ENCODE measurements at regions not wholly inside any gene's neighbourhood (a gene's known extent, or its start where the extent isn't known, plus 50 kb on each side); places are given as distances from the start of the nearest gene placed in this dataset.

DNA sequence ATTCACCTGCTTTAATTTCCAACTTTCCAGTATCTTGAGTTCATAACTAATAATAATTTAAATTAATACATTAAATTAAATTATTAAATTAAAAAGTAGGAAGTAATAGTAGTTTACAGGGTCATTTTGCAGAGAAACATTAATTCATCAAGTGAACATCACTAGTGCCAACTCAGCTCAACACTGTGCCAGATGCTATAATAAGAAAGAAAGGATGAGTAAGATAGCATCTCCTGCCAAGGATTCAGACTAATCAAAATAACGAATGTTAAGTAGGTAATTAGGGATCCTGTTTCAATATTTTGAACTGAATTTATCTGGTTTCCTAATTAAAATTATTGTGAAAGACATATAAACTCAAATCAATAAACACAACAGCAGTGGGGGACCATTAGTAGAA is 596.7 kb downstream of the SLC6A15 start:
- H3K36me3 ChIP-seq (replicated peaks) = no peaks in the 10 kb centered on the region
- H3K27ac ChIP-seq = no peak overlapping the region
- in situ Hi-C loops (cut with HindIII; ENCODE audit: low pct_ligation_motif_present, low sequenced_read_pairs) = no loop called here
- no peaks in the 10 kb centered on the region for H3K27me3 ChIP-seq (replicated peaks)
- H3K4me3 ChIP-seq (ENCODE audit: low read depth, low read length) = no peak overlapping the region
- DNase-seq = no peak
- TF ChIP-seq, protein P1, sequence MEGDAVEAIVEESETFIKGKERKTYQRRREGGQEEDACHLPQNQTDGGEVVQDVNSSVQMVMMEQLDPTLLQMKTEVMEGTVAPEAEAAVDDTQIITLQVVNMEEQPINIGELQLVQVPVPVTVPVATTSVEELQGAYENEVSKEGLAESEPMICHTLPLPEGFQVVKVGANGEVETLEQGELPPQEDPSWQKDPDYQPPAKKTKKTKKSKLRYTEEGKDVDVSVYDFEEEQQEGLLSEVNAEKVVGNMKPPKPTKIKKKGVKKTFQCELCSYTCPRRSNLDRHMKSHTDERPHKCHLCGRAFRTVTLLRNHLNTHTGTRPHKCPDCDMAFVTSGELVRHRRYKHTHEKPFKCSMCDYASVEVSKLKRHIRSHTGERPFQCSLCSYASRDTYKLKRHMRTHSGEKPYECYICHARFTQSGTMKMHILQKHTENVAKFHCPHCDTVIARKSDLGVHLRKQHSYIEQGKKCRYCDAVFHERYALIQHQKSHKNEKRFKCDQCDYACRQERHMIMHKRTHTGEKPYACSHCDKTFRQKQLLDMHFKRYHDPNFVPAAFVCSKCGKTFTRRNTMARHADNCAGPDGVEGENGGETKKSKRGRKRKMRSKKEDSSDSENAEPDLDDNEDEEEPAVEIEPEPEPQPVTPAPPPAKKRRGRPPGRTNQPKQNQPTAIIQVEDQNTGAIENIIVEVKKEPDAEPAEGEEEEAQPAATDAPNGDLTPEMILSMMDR (IDR thresholded peaks at IDR 0.05; ENCODE audit: low read depth, low read length, missing control alignments) = no peak

DNA sequence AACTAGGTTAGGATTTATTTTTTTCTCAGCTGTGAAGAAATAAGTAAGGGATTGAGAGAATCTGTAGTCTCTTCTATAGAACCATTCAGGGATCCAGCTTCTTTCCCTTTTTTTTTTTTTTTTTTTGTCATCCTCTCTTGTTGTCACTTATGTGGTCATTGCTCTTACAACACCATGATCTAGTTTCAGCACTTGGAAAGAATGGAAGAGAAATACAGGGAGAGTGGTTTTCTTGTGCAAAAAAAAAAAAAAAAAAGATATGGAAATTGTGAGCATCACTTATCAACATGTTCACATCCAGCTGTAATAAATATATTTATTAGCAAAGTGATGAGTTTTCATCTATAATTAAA is 599.3 kb downstream of the SLC6A15 start:
- H3K36me3 ChIP-seq (replicated peaks) = no peaks in the 10 kb centered on the region
- no peak overlapping the region for H3K27ac ChIP-seq
- H3K27me3 ChIP-seq (replicated peaks) = no peaks in the 10 kb centered on the region
- no peak for DNase-seq
- TF ChIP-seq, protein P1 (IDR thresholded peaks at IDR 0.05; ENCODE audit: low read depth, low read length, missing control alignments) = no peak
- H3K4me3 ChIP-seq (ENCODE audit: low read depth, low read length) = no peak overlapping the region
- in situ Hi-C loops (cut with HindIII; ENCODE audit: low pct_ligation_motif_present, low sequenced_read_pairs) = no loop called here

DNA sequence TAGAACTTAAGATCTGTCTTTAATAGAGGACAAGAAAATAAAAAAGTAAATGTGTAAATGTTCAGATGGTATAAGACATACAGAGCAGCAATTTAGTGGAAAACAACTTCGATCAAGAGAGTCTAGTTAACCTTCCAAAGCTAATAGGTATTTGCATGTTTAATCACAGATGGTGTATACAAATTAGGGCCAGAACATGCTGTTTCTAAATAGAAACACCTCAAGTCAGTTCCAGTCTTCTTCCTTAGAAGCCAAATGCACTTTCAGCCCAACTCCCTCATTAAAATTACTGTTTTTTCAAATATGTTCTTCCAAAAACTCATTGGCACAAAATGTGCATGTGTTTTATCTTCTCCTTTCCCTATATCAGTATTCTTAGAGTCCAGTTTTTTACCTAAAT is 604.4 kb downstream of the SLC6A15 start:
- TF ChIP-seq, protein P1 (IDR thresholded peaks at IDR 0.05; ENCODE audit: low read depth, low read length, missing control alignments) = no peak

DNA sequence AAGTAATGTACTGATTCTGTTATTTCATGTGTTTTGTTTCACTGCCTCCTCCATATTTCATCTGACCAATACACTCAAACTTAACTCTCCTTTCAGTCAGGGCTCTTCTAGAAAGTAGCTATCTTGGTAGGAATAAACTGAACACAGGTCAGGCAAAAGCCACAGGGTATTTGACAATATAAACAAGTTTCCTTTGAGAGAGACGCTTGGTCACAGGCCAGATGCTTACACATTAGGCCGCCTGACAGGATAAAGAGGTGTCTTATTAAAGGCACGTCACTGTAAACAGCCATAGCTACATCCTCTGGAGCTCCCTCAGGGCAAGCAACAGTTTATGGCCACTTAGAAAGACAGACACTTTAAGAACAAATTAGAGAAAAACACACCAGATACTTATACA is 607.5 kb downstream of the SLC6A15 start:
- TF ChIP-seq, protein P1 (IDR thresholded peaks at IDR 0.05; ENCODE audit: low read depth, low read length, missing control alignments) = no peak
- DNase-seq = no peak
- no peak overlapping the region for H3K27ac ChIP-seq

More for the DNA sequence above, 604.4 kb downstream of the SLC6A15 start:
- in situ Hi-C loops (cut with HindIII; ENCODE audit: low pct_ligation_motif_present, low sequenced_read_pairs) = no loop called here
- Histone ChIP-seq H3K36me3 (replicated peaks) (no peaks in the 10 kb centered on the region), H3K4me3 (ENCODE audit: low read depth, low read length) (no peak overlapping the region), H3K27ac (no peak overlapping the region), H3K27me3 (replicated peaks) (no peaks in the 10 kb centered on the region)
- DNase-seq = no peak

DNA sequence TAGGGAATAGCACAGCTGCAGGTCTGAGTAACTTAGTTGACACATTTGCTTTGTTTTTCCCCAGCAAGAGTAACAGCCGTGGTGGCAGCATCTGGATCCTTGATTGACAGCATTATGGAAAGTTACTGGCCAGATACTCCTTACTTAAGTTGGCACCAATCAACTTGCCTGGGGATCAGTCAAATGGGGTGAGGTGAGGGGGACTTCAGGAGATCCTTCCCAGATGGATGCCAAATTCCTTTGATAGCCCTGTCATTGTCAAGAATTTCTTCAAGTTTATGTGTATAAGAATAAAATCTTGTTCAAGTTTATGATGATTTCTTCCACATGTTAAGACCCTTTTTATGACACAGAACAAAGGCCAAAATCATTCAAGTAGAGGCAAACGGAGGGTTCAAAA is 618.4 kb downstream of the SLC6A15 start:
- H3K27me3 ChIP-seq (replicated peaks) = no peaks in the 10 kb centered on the region
- H3K4me3 ChIP-seq (ENCODE audit: low read depth, low read length) = no peak overlapping the region
- H3K36me3 ChIP-seq (replicated peaks) = no peaks in the 10 kb centered on the region
- H3K27ac ChIP-seq = no peak overlapping the region
- in situ Hi-C loops (cut with HindIII; ENCODE audit: low pct_ligation_motif_present, low sequenced_read_pairs) = no loop called here
- no peak for DNase-seq
- TF ChIP-seq, protein P1 (IDR thresholded peaks at IDR 0.05; ENCODE audit: low read depth, low read length, missing control alignments) = no peak

More for the DNA sequence above, 607.5 kb downstream of the SLC6A15 start:
- Histone ChIP-seq H3K27me3 (replicated peaks) (no peaks in the 10 kb centered on the region), H3K4me3 (ENCODE audit: low read depth, low read length) (no peak overlapping the region), H3K36me3 (replicated peaks) (no peaks in the 10 kb centered on the region)
- in situ Hi-C loops (cut with HindIII; ENCODE audit: low pct_ligation_motif_present, low sequenced_read_pairs) = no loop called here

DNA sequence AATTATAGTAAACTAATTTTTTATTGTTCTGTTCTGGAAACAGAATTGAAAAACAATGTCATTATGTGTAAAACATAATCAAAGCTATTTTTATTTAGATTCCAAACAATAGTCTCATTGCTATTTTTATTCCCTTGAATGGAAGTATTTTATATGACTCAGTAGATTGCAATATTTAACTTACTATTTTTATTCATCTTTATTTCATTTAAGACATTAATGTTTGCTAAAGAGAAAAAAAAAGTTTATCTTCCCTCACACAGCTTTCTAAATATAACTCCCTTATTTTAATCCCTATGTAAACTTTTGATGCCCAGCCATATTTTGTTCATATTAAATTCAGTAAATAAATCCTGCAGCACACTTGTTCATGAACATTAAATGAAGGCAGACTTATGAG is 622.4 kb downstream of the SLC6A15 start:
- DNase-seq = no peak
- Histone ChIP-seq H3K4me3 (ENCODE audit: low read depth, low read length) (no peak overlapping the region), H3K27ac (no peak overlapping the region), H3K27me3 (replicated peaks) (no peaks in the 10 kb centered on the region), H3K36me3 (replicated peaks) (no peaks in the 10 kb centered on the region)
- TF ChIP-seq, protein P1 (IDR thresholded peaks at IDR 0.05; ENCODE audit: low read depth, low read length, missing control alignments) = no peak
- in situ Hi-C loops (cut with HindIII; ENCODE audit: low pct_ligation_motif_present, low sequenced_read_pairs) = no loop called here
